GM18511 (cell line): ENCODE measurements at regions not wholly inside any gene's neighbourhood (a gene's known extent, or its start where the extent isn't known, plus 50 kb on each side); places are given as distances from the start of the nearest gene placed in this dataset.

Source experiments
- ATAC-seq: cut with Tn5 transposase; IDR thresholded peaks from one replicate; pipeline ENCODE4 v1.9.1; 2021; ENCODE audit warnings: mild to moderate bottlenecking, moderate library complexity; ENCODE audit not compliant: unreplicated experiment

DNA sequence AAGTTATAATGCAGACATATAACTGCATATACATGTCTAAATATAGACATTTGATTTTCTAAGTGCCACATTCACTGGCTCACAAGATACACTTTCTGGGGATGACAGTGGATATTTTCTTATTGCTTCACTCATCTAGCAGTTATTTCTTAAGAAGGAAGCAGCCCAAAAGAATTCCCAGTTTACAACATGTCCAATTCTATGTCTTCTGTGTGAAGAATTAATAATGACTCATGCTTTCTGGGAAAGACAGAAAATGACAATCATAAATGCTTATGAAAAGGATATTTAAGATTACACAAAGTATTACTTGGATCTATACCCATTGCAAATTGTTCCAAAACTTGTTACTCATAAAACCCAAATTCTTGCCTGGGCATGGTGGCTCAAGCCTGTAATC, 543.4 kb downstream of the SUCLA2 start:
- ATAC-seq: no peak

- no peak for ATAC-seq
These were observed 545.4 kb downstream of the SUCLA2 start for GRCh38 chr13:47455626-47456025.

DNA sequence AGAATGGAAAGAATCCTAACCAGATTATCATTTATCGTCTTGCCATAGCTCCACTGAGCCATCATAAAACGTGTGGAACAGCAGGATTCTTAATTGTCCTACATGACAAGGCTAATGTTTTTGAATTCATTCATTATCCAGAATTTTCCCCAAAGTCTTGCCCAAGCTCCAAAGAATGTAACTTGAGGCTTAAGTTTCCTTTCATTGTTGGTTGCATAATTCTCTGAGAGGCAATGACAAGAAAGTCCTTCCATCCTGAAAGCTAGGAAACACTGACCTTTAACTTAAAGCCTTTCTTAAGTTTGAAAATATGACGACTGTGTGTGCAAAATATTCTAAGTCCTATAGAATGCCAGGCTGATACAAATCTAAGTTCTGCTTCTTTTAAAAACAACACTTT, 546.1 kb downstream of the SUCLA2 start:
- ATAC-seq: no peak

GRCh38 chr13:47437406-47437805, 540.6 kb upstream of the HTR2A start:
- ATAC-seq: no peak

DNA sequence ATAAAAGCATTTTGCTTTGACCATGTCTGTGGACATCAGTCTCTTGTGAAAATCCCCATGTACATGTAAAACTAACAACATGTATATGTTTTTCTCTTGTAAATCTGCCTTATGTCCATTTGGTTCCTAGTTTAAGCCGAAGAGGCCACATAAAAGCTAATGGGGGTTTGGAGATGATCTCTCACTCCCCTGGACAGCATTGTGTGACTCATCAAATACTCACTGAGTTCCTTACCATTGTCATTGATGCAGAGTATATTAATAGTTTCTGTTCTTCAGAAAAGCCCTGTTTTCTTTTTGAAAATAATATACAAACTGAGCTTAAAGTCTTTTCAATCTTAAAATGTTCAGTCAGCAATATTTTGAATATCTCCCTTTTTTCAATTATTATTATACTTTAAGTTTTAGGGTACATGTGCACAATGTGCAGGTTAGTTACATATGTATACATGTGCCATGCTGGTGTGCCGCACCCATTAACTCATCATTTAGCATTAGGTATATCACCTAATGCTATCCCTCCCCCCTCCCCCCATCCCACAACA, 536.7 kb upstream of the HTR2A start:
- ATAC-seq: no peak

DNA sequence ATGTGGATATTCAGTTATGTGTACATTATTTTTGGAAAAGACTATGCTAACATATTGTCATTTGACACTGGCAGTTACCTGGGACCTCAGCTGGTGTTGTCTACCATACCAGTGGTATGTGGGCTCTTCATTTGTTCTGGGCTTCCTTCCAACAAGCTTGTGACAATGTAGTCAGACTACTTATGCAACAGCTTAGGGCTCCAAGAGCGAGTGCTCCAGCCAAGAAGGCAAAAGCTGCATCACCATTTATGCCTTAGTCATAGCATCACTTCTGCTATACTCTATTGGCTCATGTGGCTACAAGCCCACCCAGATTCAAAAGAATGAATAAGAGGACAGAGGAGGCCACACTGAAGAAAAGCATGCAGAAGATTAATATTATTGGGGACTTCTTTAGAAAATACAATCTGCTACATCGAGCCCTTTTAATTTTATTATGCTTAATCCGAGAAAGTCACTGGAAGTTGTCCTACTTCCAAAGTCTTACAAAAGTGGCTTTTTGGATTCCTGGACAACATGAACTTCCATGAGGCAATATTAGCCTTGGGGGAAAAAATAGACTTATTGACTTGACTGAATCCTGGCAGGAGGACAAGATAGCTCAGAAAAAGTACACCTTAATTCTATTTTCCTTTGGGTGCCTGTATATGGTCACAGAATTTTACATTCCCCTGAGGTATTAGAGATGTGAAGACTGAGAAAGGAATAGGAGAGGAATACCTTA, 529.4 kb upstream of the HTR2A start:
- no peak for ATAC-seq

DNA sequence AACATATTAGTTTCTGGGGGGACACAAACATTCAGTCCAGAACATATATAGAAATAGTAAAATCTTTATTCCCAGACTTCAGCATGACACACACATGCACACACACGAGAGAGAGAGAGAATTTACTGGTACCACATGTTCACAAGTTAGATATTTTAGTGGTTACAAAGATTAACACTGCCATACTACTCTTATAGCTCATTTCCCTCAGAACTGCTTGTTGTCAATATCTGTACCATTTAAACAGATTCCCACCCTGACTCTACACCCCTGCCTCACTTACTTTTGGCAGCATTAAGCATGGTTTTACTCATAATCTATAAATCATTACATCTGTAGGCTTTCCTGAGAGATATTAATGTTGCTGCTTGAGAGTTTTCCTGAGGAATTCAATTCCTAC, 524.7 kb upstream of the HTR2A start:
- ATAC-seq: no peak

DNA sequence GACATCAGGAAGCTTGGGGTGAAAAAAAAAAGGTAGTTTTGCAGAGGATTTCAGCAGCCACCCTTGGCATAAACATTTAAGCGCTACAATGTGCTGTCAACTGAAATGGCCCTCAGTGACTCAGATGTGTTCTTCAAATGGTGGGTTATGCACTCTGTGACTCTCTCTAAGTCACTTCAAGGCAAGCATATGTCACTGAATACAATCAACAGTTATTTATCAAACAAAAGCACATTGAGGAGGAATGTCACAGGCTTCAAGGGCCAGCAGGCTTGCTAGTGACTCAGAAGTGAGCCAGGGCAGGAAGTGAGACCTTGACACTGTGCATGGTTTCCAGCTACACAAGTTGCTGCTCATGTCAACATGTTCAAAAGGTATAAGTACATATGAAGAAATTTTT, 523.7 kb upstream of the HTR2A start:
- no peak for ATAC-seq

GRCh38 chr13:47420020-47420419, 523.2 kb upstream of the HTR2A start:
- ATAC-seq: no peak

GRCh38 chr13:47418206-47418920, 521.5 kb upstream of the HTR2A start:
- no peak for ATAC-seq

DNA sequence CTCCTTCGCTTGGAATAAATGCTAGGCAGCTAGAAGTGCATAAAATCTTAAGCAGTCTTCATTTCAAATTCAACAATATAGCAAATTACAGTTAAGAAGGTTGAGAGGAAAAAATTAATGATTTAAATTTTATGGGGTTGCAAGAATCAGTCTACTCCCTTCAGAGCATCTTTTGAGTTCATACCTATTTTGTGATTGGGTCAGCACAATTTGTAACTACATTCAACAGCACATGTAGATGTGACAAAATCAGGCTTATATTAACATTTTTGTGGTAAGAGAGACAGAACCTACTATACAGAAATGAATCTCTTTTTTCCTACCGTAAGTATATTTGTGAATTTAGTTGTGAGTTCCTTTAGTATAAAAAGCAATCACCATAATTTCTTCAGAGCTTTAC, 520.6 kb upstream of the HTR2A start:
- no peak for ATAC-seq

DNA sequence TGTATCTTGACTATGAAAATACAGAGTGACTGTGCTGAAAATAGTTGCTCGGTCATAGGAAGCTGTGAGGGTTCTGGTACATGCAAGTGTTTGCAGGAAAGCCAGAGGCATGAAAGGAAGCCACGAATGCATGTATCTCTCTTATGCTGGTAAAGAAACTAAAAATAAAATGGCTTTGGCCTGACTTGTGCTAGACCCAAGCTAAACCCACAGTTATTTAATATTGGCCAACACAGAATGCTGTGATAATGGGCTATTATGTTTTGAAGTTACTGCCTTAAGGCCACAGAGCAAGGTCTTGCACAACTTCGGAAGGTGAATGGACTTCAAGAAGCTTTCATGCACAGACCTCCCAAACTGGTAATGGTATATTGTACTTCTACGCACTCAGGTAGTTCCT, 518.2 kb upstream of the HTR2A start:
- ATAC-seq: no peak

DNA sequence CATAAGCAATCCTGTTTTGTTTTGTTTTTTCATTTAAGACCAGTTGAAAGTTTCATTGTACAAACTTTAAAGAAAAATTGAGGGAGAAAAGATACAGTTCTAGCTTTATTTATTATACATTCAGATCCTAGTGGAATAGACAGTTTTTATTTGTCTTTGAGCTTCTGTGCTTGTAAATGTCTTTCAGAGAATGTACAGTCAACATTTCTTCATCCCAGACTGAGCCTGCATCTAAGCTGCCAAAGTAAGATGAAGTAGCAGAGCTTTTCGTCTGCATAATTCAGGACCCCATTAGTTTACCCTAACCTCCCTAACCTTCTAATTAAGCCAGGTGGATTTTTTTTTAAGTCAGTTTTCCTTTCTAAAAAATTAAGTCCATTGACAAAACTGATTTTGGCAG, 516.7 kb upstream of the HTR2A start:
- ATAC-seq: no peak

DNA sequence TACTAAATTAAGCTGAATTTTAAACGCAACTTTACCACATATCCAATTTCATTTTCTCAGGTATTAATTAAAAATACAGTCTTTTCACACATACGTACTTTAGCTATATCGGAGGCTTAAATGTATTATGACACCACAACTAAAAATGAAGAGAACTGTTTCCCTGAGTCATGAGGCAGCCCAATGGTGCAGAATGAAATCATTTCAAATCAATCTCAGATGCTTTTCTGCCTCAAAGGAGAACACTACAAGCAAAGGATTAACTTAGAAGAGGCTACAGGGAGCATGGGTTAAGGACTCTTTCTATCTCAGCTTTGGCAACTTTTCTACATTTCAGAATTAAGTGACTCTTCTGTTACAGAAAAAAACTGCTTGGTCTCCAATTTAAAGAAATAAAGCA, 516.3 kb upstream of the HTR2A start:
- ATAC-seq: no peak

GRCh38 chr13:47409778-47410177, 512.9 kb upstream of the HTR2A start:
- no peak for ATAC-seq

DNA sequence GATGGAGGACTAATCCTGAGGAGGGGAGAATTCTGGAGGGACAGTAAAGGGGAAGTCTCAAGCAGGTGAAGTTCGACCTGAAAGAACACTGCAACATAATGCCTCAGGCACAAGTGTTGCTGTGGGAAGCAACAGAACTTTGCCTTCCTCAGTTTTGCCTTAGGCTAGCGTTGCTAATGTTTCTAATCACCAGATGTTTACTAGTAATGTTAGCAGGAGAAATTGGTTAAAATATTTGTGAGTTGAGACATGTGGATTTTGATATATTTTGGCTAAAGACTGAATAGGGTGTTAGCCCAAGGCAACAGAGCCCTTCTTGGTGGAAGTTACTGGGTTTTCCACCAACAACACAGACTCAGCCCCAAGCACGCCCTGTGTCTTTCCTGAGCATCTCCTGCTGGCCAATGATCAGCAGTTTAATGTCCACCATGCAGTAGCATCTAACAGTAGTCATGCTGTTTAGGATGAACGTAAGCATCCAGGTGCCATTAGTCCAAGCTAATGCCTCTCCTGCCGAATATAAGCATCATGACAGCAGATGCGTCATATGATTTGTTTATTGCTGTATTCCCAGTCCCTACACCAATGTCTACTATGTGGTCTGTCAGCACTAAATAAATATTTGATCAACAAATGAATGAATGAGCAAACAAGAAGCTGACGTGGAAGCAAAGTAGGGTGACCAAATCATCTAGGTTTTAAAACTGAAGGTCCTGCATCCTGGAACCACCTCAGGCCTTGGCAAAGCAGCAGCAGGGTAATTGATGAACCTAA, 511.9 kb upstream of the HTR2A start:
- ATAC-seq: no peak

GRCh38 chr13:47407808-47408207, 511.0 kb upstream of the HTR2A start:
- no peak for ATAC-seq

DNA sequence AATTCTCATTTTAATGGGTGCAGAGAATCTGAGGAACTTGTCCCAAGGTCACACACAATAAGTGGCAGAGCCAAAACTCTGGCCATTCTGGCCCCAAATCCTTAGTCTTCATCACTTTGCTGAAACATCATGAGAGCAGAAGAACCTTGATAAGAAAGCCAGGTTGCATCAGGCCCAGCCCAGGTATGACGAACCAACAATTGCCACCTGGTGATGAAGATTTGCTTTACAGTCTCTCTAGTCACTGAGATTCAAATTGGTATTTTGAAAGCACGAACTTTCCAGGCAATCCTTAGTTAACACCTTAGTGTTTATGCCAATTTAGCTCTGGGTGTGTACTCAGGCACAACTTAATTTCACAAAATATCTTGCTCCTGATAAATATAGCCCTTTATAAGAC, 502.7 kb upstream of the HTR2A start:
- no peak for ATAC-seq

GRCh38 chr13:47397739-47398138, 500.9 kb upstream of the HTR2A start:
- ATAC-seq: no peak

DNA sequence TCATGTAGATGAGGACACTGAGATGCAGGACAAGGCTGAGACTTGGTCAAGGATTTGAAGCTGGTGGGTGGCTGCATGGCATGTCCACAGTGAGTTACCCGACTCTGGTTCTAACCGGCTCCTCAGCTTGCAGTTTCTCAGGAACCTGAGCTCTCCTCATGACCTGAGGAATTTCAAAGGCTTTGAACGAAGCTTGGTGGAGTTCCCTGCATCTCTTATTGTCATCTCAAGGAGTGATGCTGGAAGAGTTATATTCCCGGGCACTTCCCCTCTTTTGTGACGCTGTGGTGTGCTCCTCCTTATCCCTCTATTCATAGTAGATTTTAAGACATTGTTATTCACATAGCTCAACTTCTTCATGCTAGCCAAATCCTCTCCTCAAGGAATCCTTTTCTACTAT, 500.1 kb upstream of the HTR2A start:
- ATAC-seq: no peak

GRCh38 chr13:47374741-47375140, 477.9 kb upstream of the HTR2A start:
- ATAC-seq: no peak

DNA sequence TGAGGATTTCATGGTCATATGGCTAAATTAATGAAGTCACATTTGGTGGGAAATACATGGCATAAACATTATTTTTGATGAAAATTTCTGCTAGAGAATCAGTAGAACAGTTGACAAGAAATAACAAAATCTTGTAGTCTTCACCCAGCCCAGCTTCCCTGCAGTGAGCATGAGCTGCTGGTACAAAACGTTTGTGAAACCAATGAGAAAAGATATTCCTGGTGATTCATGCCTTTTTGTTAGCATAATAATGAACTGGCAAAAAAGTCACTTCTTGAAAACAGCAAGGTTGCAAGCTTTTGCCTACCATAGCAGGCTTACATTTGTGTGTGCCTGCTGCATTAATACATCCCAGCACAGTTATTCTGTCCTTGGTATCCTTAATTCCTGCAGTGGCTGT, 475.9 kb upstream of the HTR2A start:
- no peak for ATAC-seq
